Astrocyte of the spinal cord (primary cell): ENCODE measurements at regions not wholly inside any gene's neighbourhood (a gene's known extent, or its start where the extent isn't known, plus 50 kb on each side); places are given as distances from the start of the nearest gene placed in this dataset.

ENCODE experiments used
- DNase-seq: peaks from one replicate; pipeline ENCODE4 v3.0.0; 2011; ENCODE audit warnings: low read depth, low spot score
- H3K4me3 ChIP-seq: 2 replicates; pipeline ENCODE4 v1.5.1; 2011; ENCODE audit warnings: low read depth, mild to moderate bottlenecking, low read length, moderate library complexity
- in situ Hi-C: cut with HindIII; loops from 2 replicates; pipeline ENCODE4 v1.10.0; 2017; ENCODE audit warnings: low sequenced_read_pairs
- TF ChIP-seq, protein P1 (sequence below): IDR thresholded peaks from 2 replicates; pipeline ENCODE4 v1.5.1; 2012; ENCODE audit warnings: low read depth, mild to moderate bottlenecking, low read length, inconsistent platforms

GRCh38 chr2:203610558-203610957, 75.5 kb upstream of the RAPH1 start:
- TF ChIP-seq, protein P1, sequence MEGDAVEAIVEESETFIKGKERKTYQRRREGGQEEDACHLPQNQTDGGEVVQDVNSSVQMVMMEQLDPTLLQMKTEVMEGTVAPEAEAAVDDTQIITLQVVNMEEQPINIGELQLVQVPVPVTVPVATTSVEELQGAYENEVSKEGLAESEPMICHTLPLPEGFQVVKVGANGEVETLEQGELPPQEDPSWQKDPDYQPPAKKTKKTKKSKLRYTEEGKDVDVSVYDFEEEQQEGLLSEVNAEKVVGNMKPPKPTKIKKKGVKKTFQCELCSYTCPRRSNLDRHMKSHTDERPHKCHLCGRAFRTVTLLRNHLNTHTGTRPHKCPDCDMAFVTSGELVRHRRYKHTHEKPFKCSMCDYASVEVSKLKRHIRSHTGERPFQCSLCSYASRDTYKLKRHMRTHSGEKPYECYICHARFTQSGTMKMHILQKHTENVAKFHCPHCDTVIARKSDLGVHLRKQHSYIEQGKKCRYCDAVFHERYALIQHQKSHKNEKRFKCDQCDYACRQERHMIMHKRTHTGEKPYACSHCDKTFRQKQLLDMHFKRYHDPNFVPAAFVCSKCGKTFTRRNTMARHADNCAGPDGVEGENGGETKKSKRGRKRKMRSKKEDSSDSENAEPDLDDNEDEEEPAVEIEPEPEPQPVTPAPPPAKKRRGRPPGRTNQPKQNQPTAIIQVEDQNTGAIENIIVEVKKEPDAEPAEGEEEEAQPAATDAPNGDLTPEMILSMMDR, result no peak
- in situ Hi-C loops, result no loop called here
- DNase-seq, result no peak

DNA sequence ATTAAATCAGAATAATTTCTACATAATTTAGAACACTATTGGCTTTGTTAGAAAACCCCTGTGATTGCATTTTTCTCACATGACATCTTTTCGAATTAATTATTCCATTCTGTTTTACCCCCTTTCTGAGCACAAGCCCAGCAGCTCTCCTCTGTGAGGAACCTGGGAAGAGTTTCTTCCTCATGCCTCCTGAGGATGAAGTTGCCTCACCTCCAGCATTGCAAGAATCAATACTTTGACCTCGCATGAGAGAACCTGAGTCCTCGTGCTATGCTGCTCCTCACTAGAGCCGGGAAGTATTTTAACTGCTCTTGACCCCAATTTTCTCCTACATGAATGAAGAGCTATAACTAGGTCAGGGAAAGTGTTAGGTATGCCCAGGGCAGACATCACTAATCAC, 77.1 kb upstream of the RAPH1 start:
- TF ChIP-seq, protein P1, result no peak
- in situ Hi-C loops, result no loop called here
- no peak overlapping the region for H3K4me3 ChIP-seq
- DNase-seq, result no peak

More at GRCh38 chr2:203610558-203610957, 75.5 kb upstream of the RAPH1 start:
- H3K4me3 ChIP-seq, result no peak overlapping the region

- no peak for DNase-seq
- in situ Hi-C loops, result no loop called here
- TF ChIP-seq, protein P1, result no peak
- no peak overlapping the region for H3K4me3 ChIP-seq
These were observed 84.3 kb upstream of the RAPH1 start for GRCh38 chr2:203619267-203619878.

- in situ Hi-C loops, result no loop called here
- TF ChIP-seq, protein P1, result no peak
- no peak overlapping the region for H3K4me3 ChIP-seq
- DNase-seq, result no peak
These were observed 84.4 kb upstream of the CD28 start for GRCh38 chr2:203621981-203622515.

GRCh38 chr2:203623096-203623495, 83.3 kb upstream of the CD28 start:
- peak; percentile 95 for DNase-seq
- TF ChIP-seq, protein P1, result no peak
- H3K4me3 ChIP-seq, result no peak overlapping the region
- in situ Hi-C loops, result no loop called here

DNA sequence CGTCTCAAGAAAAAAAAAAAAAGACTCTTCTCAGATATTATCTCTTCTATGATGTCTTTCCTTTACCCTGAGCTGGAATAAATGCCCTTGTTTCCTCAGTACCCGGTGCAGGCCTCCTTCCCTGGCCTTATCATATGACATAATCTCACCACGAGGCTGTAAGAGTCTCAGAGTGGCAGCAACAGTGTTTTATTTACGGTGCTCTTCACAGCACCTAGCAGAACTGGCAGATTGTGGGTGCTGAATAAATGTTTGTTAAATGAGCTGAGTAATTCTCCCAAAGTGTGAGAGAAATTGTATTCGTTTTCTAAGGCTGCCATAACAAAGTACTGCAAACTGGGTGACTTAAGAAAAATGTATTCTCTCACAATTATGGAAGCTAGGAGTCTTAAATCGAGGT, 82.8 kb upstream of the CD28 start:
- H3K4me3 ChIP-seq, result no peak overlapping the region
- TF ChIP-seq, protein P1, result no peak
- in situ Hi-C loops, result no loop called here
- peak; percentile 39 for DNase-seq
